GM19023 (cell line): ENCODE measurements at regions not wholly inside any gene's neighbourhood (a gene's known extent, or its start where the extent isn't known, plus 50 kb on each side); places are given as distances from the start of the nearest gene placed in this dataset.

ENCODE experiments used
- ATAC-seq: cut with Tn5 transposase; IDR thresholded peaks from one replicate; pipeline ENCODE4 v1.9.1; 2021; ENCODE audit warnings: mild to moderate bottlenecking, moderate library complexity; ENCODE audit not compliant: unreplicated experiment

DNA sequence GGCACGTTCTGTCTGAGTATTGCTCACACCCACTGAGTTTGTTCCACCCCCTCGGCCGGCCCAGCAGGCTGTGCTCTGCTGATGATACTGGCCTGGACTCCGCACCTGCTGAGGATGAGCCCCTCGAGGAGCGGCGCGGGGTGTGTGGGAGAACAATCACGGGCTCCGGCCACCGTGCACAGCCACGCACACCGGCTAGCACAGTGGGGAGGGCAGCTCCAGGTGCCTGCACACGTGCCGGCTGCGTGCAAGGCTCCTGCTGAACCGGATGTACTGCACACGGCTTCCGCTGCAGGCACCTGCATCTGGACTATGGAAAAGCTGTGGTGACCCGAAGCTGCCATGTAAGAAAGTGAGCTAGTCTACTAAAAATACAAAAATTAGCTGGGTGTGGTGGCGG, 485.2 kb upstream of the CDH9 start:
- ATAC-seq, result no peak

DNA sequence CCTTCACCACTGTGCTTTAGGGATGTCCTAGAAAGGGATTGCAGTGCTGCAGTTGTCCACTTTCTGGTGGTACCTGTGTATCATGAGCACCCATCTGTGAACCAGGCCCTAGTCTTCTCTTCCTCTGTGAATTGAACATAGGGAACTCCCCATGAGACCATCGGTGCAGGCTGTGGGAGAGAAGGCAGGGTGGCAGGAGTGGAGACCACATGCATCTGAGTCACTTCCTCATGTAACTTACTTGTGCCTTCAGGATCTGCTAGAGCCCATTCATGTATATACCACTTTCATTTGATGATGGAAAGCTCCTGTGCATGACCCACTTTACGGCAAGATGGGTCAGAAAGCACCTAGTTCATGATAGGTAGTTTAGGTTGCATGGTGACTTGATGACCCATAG, 478.1 kb upstream of the CDH9 start:
- ATAC-seq, result no peak

DNA sequence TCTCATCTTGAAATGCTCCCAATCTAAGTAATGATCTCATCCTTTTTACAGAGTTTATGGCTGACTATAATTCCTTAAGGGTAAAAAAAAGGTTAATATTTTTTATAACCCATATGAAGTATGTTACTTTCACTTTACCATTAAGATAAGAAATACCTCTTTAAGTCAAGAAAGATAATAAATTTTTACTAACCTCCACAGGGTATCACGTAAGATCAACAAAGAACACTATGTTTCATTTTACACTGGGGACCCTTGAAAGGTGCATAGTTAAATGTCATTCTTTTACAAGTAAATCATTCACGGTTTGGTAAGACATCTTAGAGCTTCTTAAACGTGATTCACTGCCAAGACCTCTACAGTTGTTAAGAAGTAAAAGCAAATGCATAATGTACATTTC, 472.7 kb upstream of the CDH9 start:
- no peak for ATAC-seq

DNA sequence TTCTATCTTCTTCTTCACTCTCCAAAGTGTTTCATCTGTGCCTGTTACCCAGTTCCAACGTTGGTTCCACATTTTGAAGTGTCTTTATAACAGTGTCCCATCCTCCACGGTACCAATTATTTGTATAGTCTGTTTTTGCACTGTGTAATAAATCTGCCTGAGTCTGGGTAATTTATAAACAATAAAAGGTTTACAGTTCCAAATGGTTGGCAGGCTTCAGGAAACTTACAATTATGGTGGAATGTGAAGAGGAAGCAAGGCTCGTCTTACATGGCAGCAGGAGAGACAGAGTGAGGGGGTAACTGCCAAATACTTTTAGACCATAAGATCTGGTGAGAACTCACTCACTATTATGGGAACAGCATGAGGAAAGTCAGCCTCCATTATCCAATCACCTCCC, 465.4 kb upstream of the CDH9 start:
- ATAC-seq, result no peak

DNA sequence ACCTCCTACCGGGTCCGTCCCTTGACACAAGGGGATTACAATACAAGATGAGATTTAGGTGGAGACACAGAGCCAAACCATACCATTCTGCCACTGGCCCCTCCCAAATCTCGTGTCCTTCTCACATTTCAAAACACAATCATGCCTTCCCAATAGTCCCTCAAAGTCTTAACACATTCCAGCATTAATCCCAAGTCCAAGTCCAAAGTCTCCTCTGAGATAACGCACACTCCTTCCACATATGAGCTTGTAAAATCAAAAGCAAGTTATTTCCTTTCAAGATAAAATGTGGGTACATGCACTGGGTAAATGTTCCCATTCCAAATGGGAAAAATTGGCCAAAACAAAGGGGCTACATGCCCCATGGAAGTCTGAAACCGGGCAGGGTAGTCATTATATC, 463.9 kb upstream of the CDH9 start:
- no peak for ATAC-seq

DNA sequence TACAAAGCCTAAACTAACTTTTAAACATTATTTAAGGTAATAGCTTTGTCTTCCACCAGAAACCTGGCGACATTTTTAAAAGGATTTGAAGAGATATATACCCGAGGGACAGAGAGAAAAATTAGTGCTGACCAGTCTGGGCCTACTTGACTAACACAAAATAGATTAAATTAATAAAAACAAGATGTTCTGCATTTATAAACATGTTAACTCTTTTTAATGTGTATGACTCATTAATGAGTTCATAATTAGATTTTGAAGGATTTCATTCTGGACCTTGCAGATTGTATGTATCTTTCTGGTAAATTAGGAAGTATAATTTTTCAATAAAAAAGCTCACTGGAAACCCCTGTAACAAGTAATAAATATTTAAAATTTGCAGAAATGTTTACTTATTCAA, 459.1 kb upstream of the CDH9 start:
- no peak for ATAC-seq

DNA sequence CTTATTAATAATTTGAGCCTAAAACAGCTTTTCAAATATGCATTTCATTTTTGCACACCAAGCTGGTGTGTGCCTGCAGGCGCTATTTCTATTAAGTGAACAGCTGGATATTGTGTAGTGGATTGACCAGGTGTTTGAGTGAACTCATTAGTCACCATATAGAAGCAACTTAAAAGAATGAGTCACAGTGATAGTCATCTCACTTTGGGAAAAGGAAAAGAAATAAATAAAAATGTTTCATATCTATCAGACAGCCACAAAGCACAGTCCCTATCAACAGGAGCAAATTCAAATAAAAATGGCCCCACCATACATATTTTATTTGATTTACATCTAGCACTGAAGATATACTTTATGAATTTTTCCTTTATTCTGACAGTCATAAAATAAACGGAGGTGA, 456.5 kb upstream of the CDH9 start:
- no peak for ATAC-seq

DNA sequence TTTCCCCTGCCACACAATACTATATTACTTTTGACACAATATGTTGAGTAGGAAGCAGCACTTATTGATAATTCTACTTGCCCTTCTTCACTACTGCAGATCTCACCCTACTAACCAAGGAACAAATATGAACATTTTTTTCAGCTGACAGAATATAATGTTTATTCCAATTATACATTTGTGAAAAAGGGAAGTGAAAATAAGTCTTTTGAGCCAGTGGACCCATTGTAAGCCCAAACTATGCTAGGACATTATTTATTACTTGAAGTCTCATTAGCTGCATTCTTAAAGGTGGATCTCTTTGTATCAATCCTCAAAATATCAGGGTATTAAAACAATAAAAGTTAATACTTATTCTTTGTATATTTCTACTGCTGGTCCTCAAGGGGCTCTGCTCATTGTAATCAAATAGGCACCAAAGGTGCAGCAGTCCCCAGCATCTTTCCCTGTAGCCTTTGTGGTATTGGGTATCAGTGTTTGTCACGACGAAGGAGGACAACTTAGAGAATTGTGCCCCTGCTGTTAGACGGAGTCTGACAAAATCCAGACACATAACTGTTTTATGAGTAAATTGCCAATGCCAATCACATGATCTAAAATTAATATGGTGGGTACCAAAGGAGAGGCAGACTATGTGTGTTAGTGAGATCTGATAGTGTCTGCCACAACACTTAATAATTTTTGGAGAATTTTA, 453.5 kb upstream of the CDH9 start:
- ATAC-seq, result no peak

DNA sequence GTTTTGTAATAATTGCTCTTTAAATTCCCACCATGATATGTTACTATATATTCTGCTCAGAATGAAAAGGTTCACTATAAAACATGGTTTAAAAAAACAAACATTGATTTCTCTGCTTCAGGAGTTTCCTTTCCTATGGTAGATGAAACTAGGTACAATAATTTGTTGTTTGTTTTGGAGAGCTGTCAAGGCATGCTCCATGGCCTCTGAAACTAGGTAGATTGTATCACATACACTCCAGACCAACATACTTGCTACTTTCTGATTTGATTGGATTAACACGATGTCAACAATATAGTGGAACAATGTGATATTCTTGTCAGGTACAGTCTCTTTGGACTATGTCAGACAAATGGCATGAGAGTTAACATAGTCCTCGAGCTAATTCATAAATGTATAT, 452.7 kb upstream of the CDH9 start:
- no peak for ATAC-seq

DNA sequence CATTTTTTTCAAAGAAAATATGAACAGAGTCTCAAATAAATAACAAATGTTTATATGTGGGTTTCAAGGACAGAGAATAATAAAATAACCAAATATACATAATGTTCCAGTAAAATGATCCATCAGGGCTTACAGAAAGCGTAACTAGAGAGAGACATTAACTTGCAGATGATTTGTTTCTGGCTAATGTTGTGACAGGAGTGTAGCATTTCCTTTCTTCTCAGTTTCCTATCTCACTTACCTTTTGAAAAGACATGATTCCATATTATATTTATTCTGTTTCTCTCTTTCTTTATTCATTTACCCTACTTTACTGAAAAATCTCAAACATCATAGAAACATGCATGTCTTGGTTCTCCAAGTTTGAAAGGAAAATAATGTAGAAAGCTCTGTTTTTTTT, 451.3 kb upstream of the CDH9 start:
- ATAC-seq, result no peak

DNA sequence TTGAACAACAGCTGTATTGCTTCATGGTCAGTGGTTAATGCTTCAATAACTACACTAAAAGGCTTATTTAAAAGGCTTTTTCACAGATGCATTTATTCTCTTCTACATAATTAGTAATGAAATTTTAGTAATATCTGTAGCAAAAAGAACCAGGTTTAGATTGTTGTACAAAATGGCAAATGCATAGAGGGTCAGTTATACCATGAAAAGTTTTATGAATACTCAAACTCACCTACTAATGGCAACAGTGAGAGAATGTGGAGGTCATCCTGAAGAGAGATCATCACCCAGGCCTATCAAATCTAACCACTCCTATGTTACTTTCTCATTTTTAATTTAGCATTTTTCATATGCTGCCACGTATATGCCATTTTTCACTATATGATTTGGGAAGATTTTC, 444.3 kb upstream of the CDH9 start:
- no peak for ATAC-seq

DNA sequence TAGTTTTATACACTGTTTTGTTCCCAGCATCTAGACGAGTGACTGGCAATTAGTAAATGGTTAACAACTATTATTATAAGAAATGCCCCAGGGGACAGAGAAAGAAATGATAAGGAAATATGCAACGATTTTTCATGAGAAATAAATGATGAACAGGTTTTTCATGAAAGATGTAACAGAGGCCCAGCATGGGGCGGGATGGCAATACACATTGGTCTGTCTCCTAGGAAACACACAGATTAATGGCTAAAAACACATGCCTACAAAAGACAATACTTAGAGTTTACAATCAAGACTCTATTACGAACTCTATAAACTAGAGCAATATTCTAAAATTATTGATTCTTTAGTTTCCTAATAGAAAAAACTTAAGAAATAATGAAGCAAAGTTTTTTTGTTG, 441.5 kb upstream of the CDH9 start:
- ATAC-seq, result no peak

DNA sequence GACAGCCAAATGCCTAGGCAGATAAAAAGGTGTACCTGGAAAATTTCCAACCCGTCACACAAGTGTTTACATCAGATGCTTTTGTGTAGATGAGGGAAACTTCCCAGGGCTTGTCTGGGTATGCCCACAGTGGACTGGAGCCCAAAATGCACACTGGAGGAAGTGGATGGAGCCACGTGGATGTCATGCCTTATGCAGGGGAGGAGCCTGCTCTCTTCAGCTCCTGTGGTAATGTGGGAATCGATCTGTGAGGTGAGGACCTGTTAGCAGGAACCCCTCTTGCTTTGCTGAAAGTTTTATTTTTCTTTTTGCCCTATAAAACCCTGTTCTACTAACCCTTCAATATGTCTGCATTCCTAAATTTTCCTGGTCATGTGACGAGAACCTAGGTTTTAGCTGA, 439.2 kb upstream of the CDH9 start:
- no peak for ATAC-seq

DNA sequence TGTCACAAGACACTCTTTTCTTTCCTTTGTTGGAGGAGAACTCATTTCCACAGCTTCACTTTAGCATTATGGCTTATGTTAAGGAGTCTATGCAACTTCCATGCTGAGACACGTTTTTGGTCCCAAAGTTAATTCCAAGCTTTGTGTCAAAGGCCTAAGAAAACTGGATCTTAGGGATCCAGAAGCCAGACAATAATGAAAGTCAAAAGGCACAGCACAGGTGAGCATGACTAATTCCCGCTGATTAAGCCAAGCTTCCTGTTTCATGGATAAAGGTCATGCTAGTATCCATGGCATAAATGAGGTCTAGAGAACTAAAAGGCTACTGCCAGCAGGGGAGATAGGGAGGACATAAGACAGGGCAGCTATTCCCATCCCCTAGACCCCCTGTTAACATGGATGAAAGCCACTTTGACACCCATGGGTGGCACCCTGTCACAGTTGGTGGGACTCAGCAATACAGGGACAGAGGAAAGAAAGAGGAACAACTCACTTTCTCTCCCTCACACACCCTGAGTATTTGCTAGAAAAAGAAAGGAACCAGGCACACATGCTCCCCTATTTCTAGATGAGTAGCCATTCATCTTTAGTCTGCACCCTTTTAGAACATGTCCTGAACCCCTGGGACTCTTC, 438.1 kb upstream of the CDH9 start:
- ATAC-seq, result no peak

DNA sequence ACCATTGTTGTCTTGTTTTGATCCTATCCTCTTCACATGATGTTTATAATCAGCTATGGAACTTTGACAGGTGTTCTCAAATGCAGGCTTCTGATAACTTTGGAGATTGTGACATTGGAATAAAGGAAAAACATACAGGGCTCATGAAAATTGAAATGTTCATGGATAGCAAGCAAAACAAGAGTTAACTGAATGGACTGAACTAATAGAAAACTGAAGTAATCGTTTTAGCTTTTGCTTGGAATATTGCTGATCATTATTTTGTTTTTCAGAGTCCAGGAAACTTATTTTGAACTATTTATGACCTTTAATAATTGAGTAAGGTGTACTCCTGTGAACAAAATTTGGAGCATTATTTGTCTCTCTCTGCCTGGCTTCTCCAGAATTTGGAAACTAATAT, 436.7 kb upstream of the CDH9 start:
- no peak for ATAC-seq

DNA sequence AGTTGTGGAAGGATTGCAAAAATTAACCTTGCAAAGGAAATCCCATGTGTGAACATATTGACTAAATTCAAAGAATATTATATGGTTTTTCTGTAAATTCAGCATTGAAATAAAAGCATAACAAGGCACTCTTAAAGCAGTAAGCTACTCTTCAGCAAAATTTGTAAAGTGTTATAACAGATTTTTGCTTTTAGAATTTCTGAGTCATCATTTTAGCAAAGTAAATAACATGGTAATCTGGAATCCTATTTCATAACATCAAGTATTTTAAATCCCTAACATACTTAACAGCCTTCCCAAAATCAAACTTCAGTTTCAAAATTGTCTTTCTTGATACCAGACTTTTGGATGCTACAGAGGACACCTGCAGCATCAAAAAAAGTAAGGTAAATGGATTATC, 436.0 kb upstream of the CDH9 start:
- no peak for ATAC-seq

DNA sequence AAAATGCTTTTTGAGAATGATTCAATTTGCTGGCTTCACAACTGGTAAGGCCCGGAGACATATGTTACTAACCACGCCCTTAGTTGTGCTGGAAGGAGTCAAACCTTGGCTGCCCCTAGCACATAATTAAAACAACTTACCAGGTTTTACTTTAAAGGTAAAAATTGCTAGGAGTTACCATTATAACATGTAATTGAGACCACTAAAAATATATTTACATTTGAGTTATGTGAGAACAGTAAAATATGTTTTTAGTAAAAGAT, 435.6 kb upstream of the CDH9 start:
- no peak for ATAC-seq

DNA sequence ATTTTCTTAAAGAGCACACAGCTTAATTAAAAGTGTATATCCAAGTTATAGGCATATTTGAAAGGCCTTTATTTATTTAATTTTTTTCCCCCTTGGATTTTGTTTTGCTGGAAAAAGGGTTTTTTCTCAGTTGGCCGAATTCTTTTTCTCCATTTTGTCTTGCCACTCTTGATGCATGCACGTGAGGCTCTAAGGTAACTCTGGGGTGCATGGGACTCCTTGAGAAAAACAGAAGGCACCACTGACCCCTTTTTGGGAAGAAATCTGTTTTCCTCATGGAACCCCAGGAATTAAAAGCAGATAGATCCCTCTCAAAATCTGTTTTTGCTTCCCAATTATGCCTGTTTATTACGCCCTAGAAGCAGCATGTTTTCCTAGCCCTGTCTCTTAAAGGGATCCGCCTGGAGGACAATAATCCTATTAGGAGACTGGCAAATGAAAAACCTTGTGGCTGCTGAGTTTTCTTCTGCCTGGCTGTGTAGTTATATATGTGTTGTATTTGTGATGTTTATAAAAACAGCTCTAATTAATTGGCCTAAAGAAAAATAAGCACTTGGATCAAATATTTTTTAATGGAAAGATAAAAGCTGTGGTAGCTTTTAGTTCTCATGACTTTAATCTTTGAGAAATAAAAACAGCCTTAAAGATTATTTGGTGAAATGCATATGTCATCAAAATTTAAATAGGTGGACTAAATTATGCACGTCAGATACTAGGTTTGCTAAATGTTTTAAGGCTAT, 435.1 kb upstream of the CDH9 start:
- no peak for ATAC-seq

DNA sequence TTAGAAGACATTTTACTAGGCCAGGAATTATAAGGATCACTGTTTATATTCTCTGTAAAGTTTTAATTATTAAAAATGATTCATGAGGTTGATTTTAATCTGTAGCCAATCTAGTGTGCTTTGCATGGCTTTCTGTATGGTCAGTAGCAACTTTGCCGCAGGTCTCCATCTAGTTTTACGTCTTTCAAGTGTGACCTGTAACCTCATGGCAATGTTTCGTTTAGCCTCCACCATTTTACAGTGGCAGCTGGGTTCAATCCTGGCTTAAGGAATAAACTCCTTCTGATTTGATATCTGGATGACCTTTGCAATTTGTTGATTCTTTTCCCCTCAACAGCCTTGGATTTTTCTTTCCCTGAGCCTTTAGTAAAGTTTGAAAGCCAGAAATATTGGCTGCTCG, 434.5 kb upstream of the CDH9 start:
- ATAC-seq, result no peak

DNA sequence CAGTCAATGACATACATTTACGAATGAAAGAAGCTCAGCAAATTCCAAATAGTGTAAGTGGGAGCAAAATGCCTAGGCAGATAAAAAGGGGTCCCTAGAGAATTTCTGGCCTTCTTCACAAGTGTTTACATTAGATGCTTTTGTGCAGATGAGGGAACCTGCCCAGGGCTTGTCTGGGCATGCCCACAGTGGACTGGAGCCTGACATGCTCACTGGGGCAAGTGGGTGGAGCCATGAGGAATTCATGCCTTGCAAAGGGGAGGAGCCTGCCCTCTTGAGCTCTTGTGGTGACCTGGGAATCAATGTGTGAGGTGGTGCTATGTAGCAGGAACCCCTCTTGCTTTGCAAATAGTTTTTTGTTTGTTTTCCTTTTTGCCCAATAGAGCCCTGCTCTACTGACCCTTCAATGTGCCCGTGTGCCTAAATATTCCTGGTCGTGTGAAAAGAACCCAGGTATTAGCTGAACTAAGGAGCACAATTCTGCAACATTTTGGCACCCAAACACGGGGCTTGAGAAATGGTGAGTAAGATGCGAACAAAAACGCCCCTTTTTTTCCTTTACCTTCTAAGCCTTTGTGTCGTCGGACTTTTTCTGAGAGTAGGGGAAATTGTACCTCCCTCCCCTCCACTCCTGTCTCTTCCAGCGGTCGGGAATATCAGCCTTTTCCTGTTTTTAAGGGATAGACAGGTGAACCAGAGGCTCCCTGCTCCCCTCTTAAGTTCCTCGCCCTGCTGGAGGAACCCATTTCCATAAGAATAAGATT, 433.8 kb upstream of the CDH9 start:
- ATAC-seq, result peak; percentile 93

DNA sequence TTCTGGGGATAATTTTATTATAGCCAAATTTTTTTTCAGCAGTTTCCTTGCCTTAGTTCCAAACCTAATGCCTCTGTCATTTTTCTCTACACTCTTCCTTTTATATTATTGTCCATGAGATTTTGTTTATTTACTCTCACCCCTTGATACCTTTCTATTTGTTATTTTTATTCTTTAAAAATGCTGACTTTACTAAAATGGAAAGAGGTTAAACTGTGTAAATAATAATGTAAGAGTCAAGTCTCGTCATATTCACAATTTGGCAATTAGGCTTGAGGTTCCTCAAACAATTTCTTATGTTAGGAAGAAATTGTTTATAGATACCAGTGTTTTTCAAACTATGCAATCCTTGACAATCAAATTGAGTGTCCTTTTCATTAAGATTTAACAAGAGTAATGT, 428.6 kb upstream of the CDH9 start:
- ATAC-seq, result no peak

DNA sequence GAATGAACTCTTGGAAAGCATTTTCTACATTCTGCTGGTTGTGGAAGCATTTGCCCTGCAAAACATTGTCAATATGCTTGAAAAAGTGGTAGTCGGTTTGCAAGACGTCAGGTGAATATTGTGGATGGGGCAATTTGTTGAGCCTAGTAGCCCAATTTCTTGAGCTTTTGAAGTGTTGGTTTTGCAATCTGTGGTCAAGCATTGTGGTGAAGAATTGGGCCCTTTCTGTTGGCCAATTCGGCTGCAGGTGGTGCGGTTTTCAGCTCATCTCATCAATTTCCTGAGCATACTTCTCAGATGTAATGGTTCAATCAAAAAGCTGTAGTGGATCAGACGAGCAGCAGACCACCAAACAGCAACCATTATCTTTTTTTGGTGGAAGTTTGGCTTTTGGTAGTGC, 426.8 kb upstream of the CDH9 start:
- no peak for ATAC-seq
